BLaER1 treated with 17β-estradiol and CSF1 and Interleukin-3, amounts not matched to agents 10 nM and 100 nM (cell line): ENCODE measurements at regions not wholly inside any gene's neighbourhood (a gene's known extent, or its start where the extent isn't known, plus 50 kb on each side); places are given as distances from the start of the nearest gene placed in this dataset.

Source experiments
- H3K27ac ChIP-seq, 11 experiments: shearing (Covaris generic); formaldehyde crosslinking; 2 replicates each; pipeline ENCODE4 v1.8.1; 2022
- H3K27me3 ChIP-seq, 11 experiments: shearing (Covaris generic); formaldehyde crosslinking; 2 replicates each; pipeline ENCODE4 v1.8.1; 2022
- H3K36me3 ChIP-seq, 11 experiments: shearing (Covaris generic); formaldehyde crosslinking; 2 replicates each; pipeline ENCODE4 v1.8.1; 2022
- H3K4me1 ChIP-seq, 10 experiments: shearing (Covaris generic); formaldehyde crosslinking; 2 replicates each; pipeline ENCODE4 v1.8.1; 2022
- H3K4me2 ChIP-seq, 11 experiments: shearing (Covaris generic); formaldehyde crosslinking; 2 replicates each; pipeline ENCODE4 v1.8.1; 2022
- H3K4me3 ChIP-seq, 10 experiments: shearing (Covaris generic); formaldehyde crosslinking; 2 replicates each; pipeline ENCODE4 v1.8.1; 2022
- H3K9ac ChIP-seq, 11 experiments: shearing (Covaris generic); formaldehyde crosslinking; 2 replicates each; pipeline ENCODE4 v1.8.1; 2022
- H3K9me3 ChIP-seq, 11 experiments: shearing (Covaris generic); formaldehyde crosslinking; replicated peaks in 1 of 11; 2 replicates each; pipeline ENCODE4 v1.8.1; 2022
- H4K20me1 ChIP-seq, 11 experiments: shearing (Covaris generic); formaldehyde crosslinking; 2 replicates each; pipeline ENCODE4 v1.8.1; 2022
- Cebpa-rat ChIP-seq, 11 experiments: shearing (Covaris generic); IDR thresholded peaks; 2 replicates each; pipeline ENCODE4 v1.8.1; 2022

- Histone ChIP-seq H3K9ac (no peak overlapping the region), H3K4me2 (no peak overlapping the region), H3K9me3 (peaks cover 11 to 17% (median 13%) of the 10 kb centered on the region in 11 experiments; a peak in 18 of 22 replicates), H3K4me3 (no peak overlapping the region), H3K27ac (no peak overlapping the region), H4K20me1 (no peaks in the 10 kb centered on the region), H3K27me3 (no peaks in the 10 kb centered on the region), H3K36me3 (no peaks in the 10 kb centered on the region), H3K4me1 (no peaks in the 10 kb centered on the region)
- TF ChIP-seq Cebpa-rat (IDR thresholded peaks at IDR 0.05) = no peak
Observed at GRCh38 chr10:21196822-21197395, 299.8 kb upstream of the NEBL start.

GRCh38 chr10:21195252-21195651 is 298.1 kb upstream of the NEBL start:
- Histone ChIP-seq H3K9ac (no peak overlapping the region), H3K36me3 (no peaks in the 10 kb centered on the region), H3K27ac (no peak overlapping the region), H3K4me2 (no peak overlapping the region), H3K4me1 (no peaks in the 10 kb centered on the region), H3K4me3 (no peak overlapping the region), H3K9me3 (peaks cover 11 to 17% (median 13%) of the 10 kb centered on the region in 11 experiments; a peak in 18 of 22 replicates), H3K27me3 (no peaks in the 10 kb centered on the region), H4K20me1 (no peaks in the 10 kb centered on the region)
- TF ChIP-seq Cebpa-rat (IDR thresholded peaks at IDR 0.05) = no peak

GRCh38 chr10:21194510-21194993 is 297.4 kb upstream of the NEBL start:
- Histone ChIP-seq H3K27me3 (no peaks in the 10 kb centered on the region), H4K20me1 (no peaks in the 10 kb centered on the region), H3K9me3 (peaks cover 11 to 17% (median 13%) of the 10 kb centered on the region in 11 experiments; a peak in 18 of 22 replicates), H3K27ac (no peak overlapping the region), H3K36me3 (no peaks in the 10 kb centered on the region), H3K4me3 (no peak overlapping the region), H3K9ac (no peak overlapping the region), H3K4me2 (no peak overlapping the region), H3K4me1 (no peaks in the 10 kb centered on the region)
- TF ChIP-seq Cebpa-rat (IDR thresholded peaks at IDR 0.05) = no peak

GRCh38 chr10:21193196-21193595 is 296.1 kb upstream of the NEBL start:
- Histone ChIP-seq H3K27ac (no peak overlapping the region), H4K20me1 (no peaks in the 10 kb centered on the region), H3K4me3 (no peak overlapping the region), H3K9ac (no peak overlapping the region), H3K4me1 (no peaks in the 10 kb centered on the region), H3K9me3 (peaks cover 7 to 12% (median 9%) of the 10 kb centered on the region in 11 experiments; a peak in 18 of 22 replicates), H3K4me2 (no peak overlapping the region), H3K27me3 (no peaks in the 10 kb centered on the region), H3K36me3 (no peaks in the 10 kb centered on the region)
- no peak for TF ChIP-seq Cebpa-rat (IDR thresholded peaks at IDR 0.05)

GRCh38 chr10:21191512-21191911 is 294.4 kb upstream of the NEBL start:
- Histone ChIP-seq H3K4me3 (no peak overlapping the region), H3K9me3 (no peaks in the 10 kb centered on the region), H3K36me3 (no peaks in the 10 kb centered on the region), H3K9ac (no peak overlapping the region), H3K27ac (no peak overlapping the region), H3K27me3 (no peaks in the 10 kb centered on the region), H3K4me2 (no peak overlapping the region), H3K4me1 (no peaks in the 10 kb centered on the region), H4K20me1 (no peaks in the 10 kb centered on the region)
- no peak for TF ChIP-seq Cebpa-rat (IDR thresholded peaks at IDR 0.05)

GRCh38 chr10:21184984-21185383 is 287.9 kb upstream of the NEBL start:
- Histone ChIP-seq H3K4me2 (no peak overlapping the region), H3K36me3 (no peaks in the 10 kb centered on the region), H3K27ac (no peak overlapping the region), H4K20me1 (no peaks in the 10 kb centered on the region), H3K27me3 (no peaks in the 10 kb centered on the region), H3K9ac (no peak overlapping the region), H3K4me3 (no peak overlapping the region), H3K9me3 (no peaks in the 10 kb centered on the region), H3K4me1 (no peaks in the 10 kb centered on the region)
- no peak for TF ChIP-seq Cebpa-rat (IDR thresholded peaks at IDR 0.05)

- no peak overlapping the region for H3K27ac ChIP-seq
- H3K36me3 ChIP-seq = no peaks in the 10 kb centered on the region
- no peak overlapping the region for H3K4me3 ChIP-seq
- H3K4me1 ChIP-seq = no peaks in the 10 kb centered on the region
- no peaks in the 10 kb centered on the region for H3K27me3 ChIP-seq
- H3K9me3 ChIP-seq = peaks cover 0 to 6% (median 0%) of the 10 kb centered on the region in 11 experiments; a peak in 1 of 22 replicates
- no peak overlapping the region for H3K9ac ChIP-seq
- no peak overlapping the region for H3K4me2 ChIP-seq
- H4K20me1 ChIP-seq = no peaks in the 10 kb centered on the region
- TF ChIP-seq Cebpa-rat (IDR thresholded peaks at IDR 0.05) = no peak
Observed at GRCh38 chr10:21184216-21184615, 287.1 kb upstream of the NEBL start.

- no peak overlapping the region for H3K27ac ChIP-seq
- H3K4me2 ChIP-seq = no peak overlapping the region
Observed at GRCh38 chr10:21183025-21183424, 285.9 kb upstream of the NEBL start.

GRCh38 chr10:21181451-21181850 is 284.3 kb upstream of the NEBL start:
- Histone ChIP-seq H3K27ac (no peak overlapping the region), H4K20me1 (no peaks in the 10 kb centered on the region), H3K4me3 (no peak overlapping the region), H3K27me3 (peaks cover 0 to 8% (median under 1%) of the 10 kb centered on the region in 11 experiments; a peak in 5 of 22 replicates), H3K36me3 (no peaks in the 10 kb centered on the region), H3K9me3 (peaks cover 0 to 7% (median 0%) of the 10 kb centered on the region in 11 experiments; a peak in 1 of 22 replicates), H3K9ac (no peak overlapping the region), H3K4me2 (no peak overlapping the region), H3K4me1 (no peaks in the 10 kb centered on the region)
- TF ChIP-seq Cebpa-rat (IDR thresholded peaks at IDR 0.05) = no peak

More at GRCh38 chr10:21183025-21183424, 285.9 kb upstream of the NEBL start:
- no peaks in the 10 kb centered on the region for H3K27me3 ChIP-seq
- no peaks in the 10 kb centered on the region for H3K4me1 ChIP-seq
- no peaks in the 10 kb centered on the region for H4K20me1 ChIP-seq
- no peaks in the 10 kb centered on the region for H3K36me3 ChIP-seq
- no peak overlapping the region for H3K9ac ChIP-seq
- TF ChIP-seq Cebpa-rat (IDR thresholded peaks at IDR 0.05) = no peak
- H3K4me3 ChIP-seq = no peak overlapping the region
- peaks cover 0 to 7% (median 0%) of the 10 kb centered on the region in 11 experiments; a peak in 1 of 22 replicates for H3K9me3 ChIP-seq

- Histone ChIP-seq H3K27me3 (peaks cover under 1 to 16% (median 9%) of the 10 kb centered on the region in 11 experiments; a peak in 17 of 22 replicates), H3K9me3 (peaks cover 0 to 7% (median 0%) of the 10 kb centered on the region in 11 experiments; a peak in 1 of 22 replicates), H3K27ac (no peak overlapping the region), H3K4me3 (no peak overlapping the region), H3K4me1 (no peaks in the 10 kb centered on the region), H3K36me3 (no peaks in the 10 kb centered on the region), H3K4me2 (no peak overlapping the region), H3K9ac (no peak overlapping the region), H4K20me1 (no peaks in the 10 kb centered on the region)
- TF ChIP-seq Cebpa-rat (IDR thresholded peaks at IDR 0.05) = no peak
Observed at GRCh38 chr10:21180604-21181003, 283.5 kb upstream of the NEBL start.
